H1 (cell line): ENCODE measurements at regions not wholly inside any gene's neighbourhood (a gene's known extent, or its start where the extent isn't known, plus 50 kb on each side); places are given as distances from the start of the nearest gene placed in this dataset.

ENCODE experiments used
- CTCF ChIA-PET: fragments of 300-600 bp; sonication (Branson Sonifier 250); formaldehyde crosslinking; loops from one replicate; lab custom pipeline; 2021; ENCODE audit not compliant: partially characterized antibody; lab: Charles Lee
- POLR2A ChIA-PET: fragments of 300-600 bp; sonication (Branson Sonifier 250); formaldehyde crosslinking; loops from one replicate; lab custom pipeline; 2021; ENCODE audit warnings: inconsistent platforms; ENCODE audit not compliant: partially characterized antibody; lab: Charles Lee
- DNase-seq, 2 experiments: peaks; one replicate each; pipeline versions ENCODE4 v3.0.0 to v3.0.0-alpha.2; 2010 to 2022; ENCODE audit warnings: low spot score in 2 of 2, low read depth in 1 of 2, mixed read lengths in 1 of 2
- FAIRE-seq: peaks from 2 replicates; lab custom pipeline; 2011; peaks lifted over from hg19 to GRCh38; lab: Jason Lieb, UNC
- H2AFZ ChIP-seq: 2 replicates; pipeline ENCODE4 v1.8.1; 2012; ENCODE audit warnings: low read length, inconsistent platforms
- H2AK5ac ChIP-seq: 2 replicates; pipeline ENCODE4 v1.6.1; 2013; ENCODE audit warnings: low read depth, low read length
- H2BK120ac ChIP-seq: replicated peaks from 2 replicates; pipeline ENCODE3; 2013; ENCODE audit warnings: low read depth, low read length, inconsistent platforms
- H2BK12ac ChIP-seq: 2 replicates; pipeline ENCODE4 v1.6.1; 2013; ENCODE audit warnings: low read depth, low read length
- H2BK15ac ChIP-seq: 2 replicates; pipeline ENCODE4 v1.6.1; 2013; ENCODE audit warnings: low read length
- H2BK20ac ChIP-seq: 2 replicates; pipeline ENCODE4 v1.6.1; 2013; ENCODE audit warnings: low read length
- H2BK5ac ChIP-seq: 2 replicates; pipeline ENCODE4 v1.6.1; 2013; ENCODE audit warnings: low read depth, low read length
- H3K14ac ChIP-seq: 2 replicates; pipeline ENCODE4 v1.6.1; 2013; ENCODE audit warnings: inconsistent platforms; ENCODE audit not compliant: insufficient read length
- H3K18ac ChIP-seq: 2 replicates; pipeline ENCODE4 v1.6.1; 2013; ENCODE audit warnings: low read length; ENCODE audit errors: extremely low read depth
- H3K23ac ChIP-seq: 2 replicates; pipeline ENCODE4 v1.6.1; 2013; ENCODE audit warnings: inconsistent platforms; ENCODE audit not compliant: insufficient read length
- H3K23me2 ChIP-seq: 2 replicates; pipeline ENCODE4 v1.6.1; 2013; ENCODE audit warnings: low read depth, low read length
- H3K27ac ChIP-seq: 2 replicates; pipeline ENCODE4 v1.6.1; 2011; ENCODE audit warnings: low read depth, low read length, inconsistent platforms
- H3K27me3 ChIP-seq, 4 experiments: replicated peaks in 1 of 4; 1 replicate in 1 of 4; 2 replicates in 3 of 4; pipeline versions ENCODE4 v1.6.1 to v1.8.1; 2011 to 2013; ENCODE audit warnings: low read length in 3 of 4, mild to moderate bottlenecking in 3 of 4, inconsistent platforms in 2 of 4, mixed read lengths in 2 of 4, moderate library complexity in 1 of 4; ENCODE audit not compliant: control insufficient read depth in 3 of 4, insufficient read depth in 3 of 4; ENCODE audit errors: extremely low read depth in 1 of 4
- H3K36me3 ChIP-seq, 4 experiments: 2 replicates each; pipeline versions ENCODE4 v1.6.1 to v1.8.1; 2011 to 2013; ENCODE audit warnings: mild to moderate bottlenecking in 4 of 4, low read length in 3 of 4, moderate library complexity in 2 of 4, control low read depth in 1 of 4, inconsistent platforms in 1 of 4; ENCODE audit not compliant: insufficient read depth in 4 of 4, control insufficient read depth in 2 of 4
- H3K4ac ChIP-seq: replicated peaks from 2 replicates; pipeline ENCODE3; 2013; ENCODE audit warnings: low read length, low read depth, mixed read lengths, inconsistent platforms; ENCODE audit not compliant: insufficient read length
- H3K4me1 ChIP-seq, 4 experiments: replicated peaks in 1 of 4; 1 replicate in 1 of 4; 2 replicates in 3 of 4; pipeline versions ENCODE4 v1.6.1 to v1.8.1; 2011 to 2013; ENCODE audit warnings: low read length in 3 of 4, inconsistent platforms in 2 of 4, mixed read lengths in 1 of 4; ENCODE audit not compliant: insufficient read depth in 4 of 4, control insufficient read depth in 3 of 4
- H3K4me2 ChIP-seq, 2 experiments: 2 replicates each; pipeline versions ENCODE4 v1.6.1 to v1.8.1; 2011 to 2013; ENCODE audit warnings: low read depth in 2 of 2, low read length in 2 of 2, control low read depth in 1 of 2, inconsistent platforms in 1 of 2, mild to moderate bottlenecking in 1 of 2; ENCODE audit not compliant: insufficient read depth in 1 of 2
- H3K4me3 ChIP-seq, 4 experiments: fragments of 200-600, 300-600 bp in 1 of 4; sonication (generic), shearing (Covaris generic), sonication (Bioruptor Twin) in 1 of 4; 2 replicates each; pipeline versions ENCODE4 v1.5.1 to v1.8.1; 2011 to 2016; ENCODE audit warnings: low read length in 4 of 4, low read depth in 3 of 4, control low read depth in 2 of 4, inconsistent platforms in 2 of 4, mild to moderate bottlenecking in 2 of 4, mixed read lengths in 1 of 4, moderate library complexity in 1 of 4; ENCODE audit not compliant: insufficient read depth in 2 of 4; ENCODE audit errors: extremely low read depth in 1 of 4
- H3K56ac ChIP-seq: replicated peaks from 2 replicates; pipeline ENCODE3; 2013; ENCODE audit warnings: low read depth, mild to moderate bottlenecking, mixed read lengths, low read length, inconsistent platforms; ENCODE audit not compliant: insufficient read length
- H3K79me1 ChIP-seq: 2 replicates; pipeline ENCODE4 v1.6.1; 2013; ENCODE audit warnings: low read depth, low read length, control low read depth
- H3K79me2 ChIP-seq, 2 experiments: 2 replicates each; pipeline versions ENCODE4 v1.6.1 to v1.8.1; 2012 to 2013; ENCODE audit warnings: low read length in 2 of 2, mild to moderate bottlenecking in 2 of 2, inconsistent platforms in 1 of 2; ENCODE audit not compliant: insufficient read depth in 2 of 2, control insufficient read depth in 1 of 2
- H3K9ac ChIP-seq, 4 experiments: replicated peaks in 1 of 4; 1 replicate in 1 of 4; 2 replicates in 3 of 4; pipeline versions ENCODE4 v1.6.1 to v1.8.1; 2011 to 2013; ENCODE audit warnings: low read depth in 3 of 4, low read length in 3 of 4, control low read depth in 2 of 4, mild to moderate bottlenecking in 2 of 4, moderate library complexity in 2 of 4, inconsistent platforms in 1 of 4; ENCODE audit errors: extremely low read depth in 1 of 4
- H3K9me3 ChIP-seq, 2 experiments: 2 replicates each; pipeline versions ENCODE4 v1.6.1 to v1.8.1; 2012 to 2013; ENCODE audit warnings: mild to moderate bottlenecking in 2 of 2, moderate library complexity in 2 of 2, control low read depth in 1 of 2, inconsistent platforms in 1 of 2, low read depth in 1 of 2, low read length in 1 of 2, mixed read lengths in 1 of 2; ENCODE audit not compliant: insufficient read depth in 2 of 2
- H4K20me1 ChIP-seq, 2 experiments: replicated peaks in 1 of 2; 2 replicates each; pipeline versions ENCODE3 to v1.8.1; 2011 to 2013; ENCODE audit warnings: inconsistent platforms in 2 of 2, low read length in 2 of 2, mild to moderate bottlenecking in 1 of 2; ENCODE audit not compliant: insufficient read depth in 2 of 2, control insufficient read depth in 1 of 2
- H4K5ac ChIP-seq: 2 replicates; pipeline ENCODE4 v1.6.1; 2013; ENCODE audit warnings: low read length, low read depth, mixed read lengths, inconsistent platforms; ENCODE audit not compliant: insufficient read length
- H4K8ac ChIP-seq: 2 replicates; pipeline ENCODE4 v1.8.0; 2013; ENCODE audit warnings: mild to moderate bottlenecking, moderate library complexity, low read length, inconsistent platforms; ENCODE audit not compliant: insufficient read depth; ENCODE audit errors: extremely low read depth
- H4K91ac ChIP-seq: replicated peaks from 2 replicates; pipeline ENCODE3; 2013; ENCODE audit warnings: low read length, mixed read lengths, inconsistent platforms; ENCODE audit not compliant: insufficient read length
- CREB1 ChIP-seq: IDR thresholded peaks from 2 replicates; pipeline ENCODE4 v1.6.1; 2012; ENCODE audit warnings: inconsistent platforms
- GABPA ChIP-seq: IDR thresholded peaks from 2 replicates; pipeline ENCODE4 v1.6.1; 2011; ENCODE audit warnings: mild to moderate bottlenecking, low read length, moderate library complexity, borderline replicate concordance; ENCODE audit not compliant: insufficient read depth
- WGBS, 2 experiments: shearing (Covaris generic) in 1 of 2; methylation state at CpG; one replicate each; pipeline versions ENCODE4 v1.1.6 to v1.1.7; 2013 to 2015; ENCODE audit warnings: low lambda C conversion rate in 2 of 2, mixed read lengths in 2 of 2, inconsistent platforms in 1 of 2, low coverage in 1 of 2, missing lambda C conversion rate in 1 of 2; ENCODE audit not compliant: insufficient replicate concordance in 2 of 2, insufficient coverage in 1 of 2, insufficient read length in 1 of 2; ENCODE audit errors: extremely low coverage in 1 of 2, missing lambda C conversion rate in 1 of 2; 5-methylcytosine and 5-hydroxymethylcytosine counted together

- no peak overlapping the region for H3K4ac ChIP-seq
- no peak overlapping the region for H2BK5ac ChIP-seq
- DNase-seq = no peak
- H3K4me2 ChIP-seq = no peak overlapping the region; a peak in 1 of 4 replicates
- H2AFZ ChIP-seq = no peak overlapping the region
- TF ChIP-seq GABPA = no peak
- no peak for TF ChIP-seq CREB1
- H3K18ac ChIP-seq = no peak overlapping the region
- H3K23ac ChIP-seq = no peak overlapping the region
- H4K91ac ChIP-seq = no peak overlapping the region
- 78% methylated on average over 4 of the region's 4 CpGs; no CpG with 5 or more reads in 1 of the 2 experiments for WGBS, 2 experiments
- no peak overlapping the region for H4K5ac ChIP-seq
- no peak overlapping the region for H2BK15ac ChIP-seq
- H3K27ac ChIP-seq = no peak overlapping the region
- H3K56ac ChIP-seq = no peak overlapping the region
- H4K8ac ChIP-seq = no peak overlapping the region
- CTCF ChIA-PET = interaction anchor here (0.6 to 2.4 kb wide), 7 partner anchors 9 to 185 kb away, joined by 3 to 6 read pairs (median 4); no protein-coding TSS in a partner anchor
- no peaks in the 10 kb centered on the region for H3K79me2 ChIP-seq
- POLR2A ChIA-PET = interaction anchor here (0.6 to 1.5 kb wide), 4 partner anchors 10 to 284 kb away, joined by 3 to 6 read pairs (median 4); no protein-coding TSS in a partner anchor
- H3K9me3 ChIP-seq = no peaks in the 10 kb centered on the region
- H2BK120ac ChIP-seq = no peak overlapping the region
- no peak overlapping the region for H3K14ac ChIP-seq
- H3K9ac ChIP-seq = peak overlapping the region in 1 of 4 experiments; percentile 34; a peak in 1 of 7 replicates
- no peaks in the 10 kb centered on the region for H3K79me1 ChIP-seq
- H3K4me3 ChIP-seq = no peak overlapping the region
- no peak for FAIRE-seq
- no peaks in the 10 kb centered on the region for H3K27me3 ChIP-seq
- no peaks in the 10 kb centered on the region for H3K36me3 ChIP-seq
- H4K20me1 ChIP-seq = no peaks in the 10 kb centered on the region
- H3K4me1 ChIP-seq = peaks cover 0 to 11% (median 7%) of the 10 kb centered on the region in 4 experiments; a peak in 3 of 7 replicates
- H3K23me2 ChIP-seq = no peaks in the 10 kb centered on the region
- H2AK5ac ChIP-seq = no peak overlapping the region
- H2BK20ac ChIP-seq = 0 out of 2 replicates have a peak overlapping the region, but pooled peaks have one; percentile 87
- 0 out of 2 replicates have a peak overlapping the region, but pooled peaks have one; percentile 46 for H2BK12ac ChIP-seq
Measured at GRCh38 chr4:128527946-128528576, 240.4 kb upstream of the PGRMC2 start.
